HG03442 (cell line): ENCODE measurements at regions not wholly inside any gene's neighbourhood (a gene's known extent, or its start where the extent isn't known, plus 50 kb on each side); places are given as distances from the start of the nearest gene placed in this dataset.

Experiments used
- ATAC-seq: cut with Tn5 transposase; IDR thresholded peaks from one replicate; pipeline ENCODE4 v1.9.1; 2021; ENCODE audit warnings: mild to moderate bottlenecking, moderate library complexity; ENCODE audit not compliant: unreplicated experiment

DNA sequence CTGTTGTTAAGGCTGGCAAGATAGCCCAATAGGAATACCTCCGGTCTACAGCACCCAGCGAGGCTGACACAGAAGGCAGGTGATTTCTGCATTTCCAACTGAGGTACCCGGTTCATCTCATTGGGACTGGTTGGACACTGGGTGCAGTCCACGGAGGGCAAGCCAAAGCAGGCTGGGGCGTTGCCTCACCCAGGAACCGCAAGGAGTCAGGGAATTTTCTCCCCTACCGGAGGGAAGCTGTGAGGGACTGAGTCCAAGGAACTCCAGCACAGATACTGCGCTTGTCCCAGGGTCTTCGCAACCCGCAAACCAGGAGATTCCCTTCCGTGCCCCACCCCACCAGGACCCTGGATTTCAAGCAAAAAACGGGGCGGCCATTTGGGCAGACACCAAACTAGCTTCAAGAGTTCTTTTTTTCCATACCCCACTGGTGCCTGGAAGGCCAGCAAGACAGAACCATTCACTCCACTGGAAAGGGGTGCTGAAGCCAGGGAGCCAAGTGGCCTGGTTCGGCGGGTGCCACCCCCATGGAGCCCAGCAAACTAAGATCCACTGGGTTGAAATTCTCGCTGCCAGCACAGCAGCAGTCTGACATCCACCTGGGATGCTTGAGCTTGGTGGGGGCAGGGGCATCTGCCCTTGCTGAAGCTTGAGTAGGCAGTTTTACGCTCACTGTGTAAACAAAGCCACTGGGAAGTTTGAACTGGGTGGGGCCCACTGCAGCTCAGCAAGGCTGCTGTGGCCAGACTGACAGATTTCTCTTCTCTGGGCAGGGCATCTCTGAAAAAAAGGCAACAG, 647.2 kb downstream of the BNC2 start:
- ATAC-seq: no peak

DNA sequence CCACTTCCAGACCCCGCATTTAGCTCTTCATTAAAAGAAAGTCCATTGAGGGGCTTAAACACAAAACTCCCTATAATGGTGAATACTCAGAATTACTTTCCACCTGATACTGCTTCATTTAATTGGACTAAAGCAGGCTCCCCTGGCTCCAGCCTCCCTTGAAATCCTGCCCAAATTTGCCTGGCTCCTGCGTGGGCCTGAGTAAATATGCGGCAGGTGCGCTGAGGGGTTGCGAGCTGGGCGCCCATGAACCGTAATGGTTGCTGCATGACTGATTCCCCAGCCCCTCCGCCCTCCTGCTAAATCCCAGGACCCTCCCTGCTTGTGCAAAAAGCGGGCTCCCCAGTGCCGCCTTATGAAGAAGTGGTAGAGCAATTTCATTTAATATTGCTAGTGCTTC, 639.7 kb downstream of the BNC2 start:
- no peak for ATAC-seq

DNA sequence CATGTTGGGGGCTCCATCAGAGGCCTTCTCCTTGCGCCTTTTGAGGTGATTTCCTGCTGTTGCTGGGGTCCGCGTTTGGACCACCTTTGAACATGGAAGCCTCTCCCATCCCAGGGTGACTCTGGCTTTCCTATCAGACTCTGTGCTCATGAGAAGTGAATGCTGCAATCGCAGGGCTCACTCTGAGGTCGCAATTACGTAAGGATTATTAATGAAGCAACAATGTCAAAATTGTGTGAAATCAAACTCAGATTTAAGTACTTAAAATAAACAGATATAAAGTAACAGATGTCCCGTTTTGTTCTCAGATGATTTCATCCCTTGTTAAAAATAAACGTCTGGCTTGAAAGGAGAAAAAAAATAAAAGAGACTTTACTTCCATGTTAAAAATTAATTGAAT, 634.2 kb downstream of the BNC2 start:
- no peak for ATAC-seq

GRCh38 chr9:16236882-16237281, 633.6 kb downstream of the BNC2 start:
- ATAC-seq: no peak

DNA sequence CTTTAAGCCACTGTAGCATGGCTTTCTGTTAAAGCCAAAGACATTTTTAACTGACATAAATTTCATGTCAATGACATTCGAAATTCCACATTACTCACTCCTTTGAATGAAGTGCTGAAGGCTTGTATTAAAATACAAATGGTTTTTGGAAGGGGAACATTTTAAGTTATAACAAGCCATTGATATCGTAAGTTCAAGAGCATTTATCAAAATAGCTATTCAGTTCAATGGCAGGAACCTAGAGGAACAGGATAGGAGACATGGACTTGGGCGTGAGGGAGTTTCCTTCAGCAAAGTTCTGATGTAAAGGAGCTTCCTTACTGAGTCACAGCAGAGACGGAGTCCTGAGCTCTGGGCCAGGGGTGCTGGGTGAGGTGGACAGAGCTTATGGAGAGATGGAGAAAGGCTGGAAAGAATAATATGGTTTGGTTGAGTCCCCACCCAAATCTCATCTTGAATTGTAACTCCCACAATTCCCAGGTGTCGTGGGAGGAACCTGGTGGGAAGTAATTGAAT, 631.8 kb downstream of the BNC2 start:
- no peak for ATAC-seq

- ATAC-seq: no peak
These were observed 629.2 kb downstream of the BNC2 start for GRCh38 chr9:16241231-16241630.

- no peak for ATAC-seq
These were observed 626.7 kb downstream of the BNC2 start for GRCh38 chr9:16243798-16244197.

GRCh38 chr9:16245756-16246440, 624.6 kb downstream of the BNC2 start:
- ATAC-seq: no peak

- no peak for ATAC-seq
These were observed 623.7 kb downstream of the BNC2 start for GRCh38 chr9:16246785-16247184.

DNA sequence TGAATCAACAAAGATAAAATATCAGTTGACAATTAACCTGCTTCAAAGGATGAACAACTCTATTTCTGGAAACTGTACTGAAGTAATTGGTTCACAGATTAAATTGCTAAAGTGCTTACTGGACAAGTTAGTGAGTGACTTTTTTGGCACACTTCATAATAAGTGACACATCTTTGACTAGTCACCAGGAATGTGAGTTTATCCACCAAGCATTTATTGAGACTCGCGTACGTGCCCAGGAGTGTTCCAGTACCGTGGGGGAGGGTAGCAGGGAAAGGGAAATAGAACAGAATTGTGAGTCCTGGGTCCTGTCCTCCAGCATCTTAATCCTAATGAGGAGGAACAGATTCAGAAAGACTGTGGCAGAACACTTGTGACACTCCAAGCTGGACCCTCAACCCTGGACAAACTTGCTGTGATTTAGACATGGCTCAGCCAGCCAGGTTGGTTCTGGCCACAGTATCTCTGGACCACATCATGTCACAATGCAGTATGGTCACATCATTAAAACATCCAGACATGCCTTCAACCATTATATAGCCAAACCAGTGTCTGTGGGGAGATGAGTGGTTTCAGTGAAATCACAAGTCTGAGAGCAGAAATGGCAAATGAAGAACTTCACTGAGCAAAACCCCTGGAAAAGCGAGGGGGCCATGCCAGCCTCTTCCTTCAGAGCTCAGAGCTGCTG, 623.1 kb downstream of the BNC2 start:
- ATAC-seq: no peak

GRCh38 chr9:16248822-16249221, 621.6 kb downstream of the BNC2 start:
- no peak for ATAC-seq

DNA sequence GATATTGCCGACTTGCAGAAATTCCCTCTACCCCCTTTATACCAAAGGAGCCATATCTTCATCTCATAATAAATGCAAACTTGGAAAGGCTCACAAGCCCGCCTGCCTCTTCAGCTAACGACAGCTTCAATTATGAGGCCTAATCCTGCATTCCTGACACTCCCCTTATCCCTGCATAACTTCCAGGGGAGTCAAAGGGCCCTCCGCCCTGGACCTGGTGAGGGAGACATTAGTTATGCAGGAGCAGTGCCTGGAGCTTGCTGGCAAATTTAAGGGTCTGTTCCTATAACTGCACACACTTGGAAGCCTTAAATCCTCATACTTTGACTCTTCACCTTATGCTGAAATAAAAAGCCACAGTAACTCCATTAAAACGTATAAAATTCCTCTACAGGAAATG, 617.9 kb downstream of the BNC2 start:
- no peak for ATAC-seq

DNA sequence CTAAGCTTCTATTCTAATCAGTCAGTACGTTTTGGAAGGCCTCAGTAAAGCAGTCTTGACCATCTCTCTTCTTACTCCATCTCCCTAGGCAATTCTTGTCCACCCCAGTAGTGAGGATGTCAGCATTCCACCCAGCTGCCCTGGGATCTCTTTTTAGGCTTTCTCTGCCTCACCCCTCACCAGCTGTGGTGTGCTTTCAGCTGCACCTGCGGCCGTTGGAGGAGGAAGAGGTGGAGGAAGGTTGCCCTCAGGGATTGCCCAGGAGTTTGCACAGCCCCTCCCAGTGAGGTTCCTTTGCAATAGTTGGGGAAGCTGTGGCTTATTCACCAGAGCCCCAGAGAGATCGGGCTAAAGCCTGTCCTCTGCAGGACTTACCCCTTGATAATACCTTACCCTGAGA, 615.8 kb downstream of the BNC2 start:
- no peak for ATAC-seq

DNA sequence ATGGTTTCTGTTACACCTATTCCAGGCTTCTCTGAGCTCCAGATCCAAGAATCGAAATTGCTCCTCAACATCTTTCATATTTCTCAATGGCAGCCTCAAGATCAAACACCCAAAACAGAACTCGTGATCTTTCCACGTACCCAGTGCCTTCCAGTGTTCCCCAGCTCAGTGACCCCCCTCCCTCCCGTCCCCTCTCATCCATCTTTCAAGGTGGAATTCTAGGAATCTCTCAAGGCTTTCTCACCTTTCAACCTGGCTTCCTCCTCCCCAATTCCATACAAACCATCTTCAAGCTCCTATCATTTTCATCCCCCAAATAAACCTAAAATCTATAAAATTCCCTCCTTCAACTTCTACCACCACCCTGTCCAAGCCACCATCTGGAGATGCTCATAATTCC, 615.3 kb downstream of the BNC2 start:
- no peak for ATAC-seq

- ATAC-seq: no peak
These were observed 612.9 kb downstream of the BNC2 start for GRCh38 chr9:16257604-16258003.

- no peak for ATAC-seq
These were observed 612.3 kb downstream of the BNC2 start for GRCh38 chr9:16258191-16258590.

- ATAC-seq: no peak
These were observed 611.8 kb downstream of the BNC2 start for GRCh38 chr9:16258708-16259107.

- no peak for ATAC-seq
These were observed 607.8 kb downstream of the BNC2 start for GRCh38 chr9:16262477-16263261.

- no peak for ATAC-seq
These were observed 604.8 kb downstream of the BNC2 start for GRCh38 chr9:16265688-16266087.

DNA sequence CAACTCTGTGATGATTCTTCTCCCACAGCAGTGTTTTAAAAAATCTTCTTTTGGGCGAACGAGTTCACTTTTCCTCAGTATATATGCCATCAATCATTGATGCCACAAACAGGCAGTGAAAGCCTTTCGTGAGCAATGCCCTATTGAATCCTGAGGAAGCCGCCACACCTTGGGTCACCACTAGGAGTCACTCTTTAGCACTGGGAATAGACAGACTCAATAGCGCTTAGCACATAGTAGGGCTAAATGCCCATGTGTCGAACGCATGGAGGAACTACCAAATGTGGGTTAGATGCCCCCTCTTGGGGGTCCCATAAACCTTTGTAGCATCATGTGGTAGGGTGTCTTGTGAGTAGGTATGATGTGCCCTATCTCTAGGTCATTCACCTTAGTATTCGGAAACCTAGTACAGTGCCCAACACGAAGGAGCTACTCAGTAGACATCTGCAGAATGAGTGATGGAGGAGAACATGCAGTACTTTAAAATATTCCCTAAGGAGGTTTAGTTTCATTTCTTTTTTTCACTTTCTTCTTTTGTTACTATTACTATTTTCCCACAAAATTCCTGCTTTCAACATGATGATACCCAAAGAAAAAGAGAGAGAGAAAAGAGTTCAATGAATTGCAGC, 603.7 kb downstream of the BNC2 start:
- no peak for ATAC-seq
